AG10803 (cell line): ENCODE measurements at regions not wholly inside any gene's neighbourhood (a gene's known extent, or its start where the extent isn't known, plus 50 kb on each side); places are given as distances from the start of the nearest gene placed in this dataset.
"Not testable (repeated sequence)": the region's sequence is repeated elsewhere in the genome, so short reads cannot be mapped to it uniquely, and the experiment has no call there.

Experiments used
- DNase-seq: peaks from one replicate; pipeline ENCODE4 v3.0.0; 2010; ENCODE audit warnings: low read depth
- H3K4me3 ChIP-seq: 2 replicates; pipeline ENCODE4 v1.5.1; 2011; ENCODE audit warnings: mild to moderate bottlenecking, low read length, control low read depth
- TF ChIP-seq, protein P1 (sequence below): conservative IDR thresholded peaks from 2 replicates; pipeline ENCODE4 v1.5.1; 2011; ENCODE audit warnings: mild to moderate bottlenecking, low read length, control low read depth, inconsistent platforms

GRCh38 chr1:24268555-24268954 lies 50.6 kb upstream of the GRHL3 start:
- not testable (repeated sequence) for DNase-seq, H3K4me3 ChIP-seq

GRCh38 chr1:24266998-24267397 lies 52.2 kb upstream of the GRHL3 start:
- no peak for DNase-seq
- no peak overlapping the region for H3K4me3 ChIP-seq
- TF ChIP-seq, protein P1, sequence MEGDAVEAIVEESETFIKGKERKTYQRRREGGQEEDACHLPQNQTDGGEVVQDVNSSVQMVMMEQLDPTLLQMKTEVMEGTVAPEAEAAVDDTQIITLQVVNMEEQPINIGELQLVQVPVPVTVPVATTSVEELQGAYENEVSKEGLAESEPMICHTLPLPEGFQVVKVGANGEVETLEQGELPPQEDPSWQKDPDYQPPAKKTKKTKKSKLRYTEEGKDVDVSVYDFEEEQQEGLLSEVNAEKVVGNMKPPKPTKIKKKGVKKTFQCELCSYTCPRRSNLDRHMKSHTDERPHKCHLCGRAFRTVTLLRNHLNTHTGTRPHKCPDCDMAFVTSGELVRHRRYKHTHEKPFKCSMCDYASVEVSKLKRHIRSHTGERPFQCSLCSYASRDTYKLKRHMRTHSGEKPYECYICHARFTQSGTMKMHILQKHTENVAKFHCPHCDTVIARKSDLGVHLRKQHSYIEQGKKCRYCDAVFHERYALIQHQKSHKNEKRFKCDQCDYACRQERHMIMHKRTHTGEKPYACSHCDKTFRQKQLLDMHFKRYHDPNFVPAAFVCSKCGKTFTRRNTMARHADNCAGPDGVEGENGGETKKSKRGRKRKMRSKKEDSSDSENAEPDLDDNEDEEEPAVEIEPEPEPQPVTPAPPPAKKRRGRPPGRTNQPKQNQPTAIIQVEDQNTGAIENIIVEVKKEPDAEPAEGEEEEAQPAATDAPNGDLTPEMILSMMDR, result no peak

- DNase-seq, result peak; percentile 95
- no peak overlapping the region for H3K4me3 ChIP-seq
- TF ChIP-seq, protein P1, result peak; percentile 26; the same call in 1 of the 2 replicates
These were observed 52.7 kb upstream of the GRHL3 start for GRCh38 chr1:24266398-24266941.

- DNase-seq, result no peak
- H3K4me3 ChIP-seq, result no peak overlapping the region
- TF ChIP-seq, protein P1, result no peak
These were observed 55.4 kb upstream of the GRHL3 start for GRCh38 chr1:24263746-24264145.

DNA sequence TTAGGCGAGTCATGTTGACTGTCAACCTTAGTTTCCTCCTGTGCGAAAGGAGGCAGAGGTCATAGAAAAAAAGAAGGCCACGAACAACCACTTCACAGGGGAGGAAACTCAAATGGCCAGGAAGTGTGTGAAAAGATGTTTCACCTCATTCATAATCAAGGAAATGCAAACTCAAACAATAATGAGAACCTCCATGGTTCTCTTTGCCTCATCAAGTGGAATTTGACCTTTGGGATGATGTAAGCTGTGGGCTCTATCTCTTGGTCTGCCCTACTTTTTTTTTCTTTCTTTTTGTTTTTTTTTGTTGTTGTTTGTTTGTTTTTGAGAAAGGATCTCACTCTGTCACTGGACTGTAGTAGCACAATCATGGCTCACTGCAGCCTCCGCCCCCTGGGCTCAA lies 55.9 kb upstream of the GRHL3 start:
- no peak overlapping the region for H3K4me3 ChIP-seq
- DNase-seq, result no peak
- TF ChIP-seq, protein P1, result no peak

GRCh38 chr1:24261977-24262376 lies 57.2 kb upstream of the GRHL3 start:
- DNase-seq, result no peak
- no peak overlapping the region for H3K4me3 ChIP-seq
- TF ChIP-seq, protein P1, result no peak

DNA sequence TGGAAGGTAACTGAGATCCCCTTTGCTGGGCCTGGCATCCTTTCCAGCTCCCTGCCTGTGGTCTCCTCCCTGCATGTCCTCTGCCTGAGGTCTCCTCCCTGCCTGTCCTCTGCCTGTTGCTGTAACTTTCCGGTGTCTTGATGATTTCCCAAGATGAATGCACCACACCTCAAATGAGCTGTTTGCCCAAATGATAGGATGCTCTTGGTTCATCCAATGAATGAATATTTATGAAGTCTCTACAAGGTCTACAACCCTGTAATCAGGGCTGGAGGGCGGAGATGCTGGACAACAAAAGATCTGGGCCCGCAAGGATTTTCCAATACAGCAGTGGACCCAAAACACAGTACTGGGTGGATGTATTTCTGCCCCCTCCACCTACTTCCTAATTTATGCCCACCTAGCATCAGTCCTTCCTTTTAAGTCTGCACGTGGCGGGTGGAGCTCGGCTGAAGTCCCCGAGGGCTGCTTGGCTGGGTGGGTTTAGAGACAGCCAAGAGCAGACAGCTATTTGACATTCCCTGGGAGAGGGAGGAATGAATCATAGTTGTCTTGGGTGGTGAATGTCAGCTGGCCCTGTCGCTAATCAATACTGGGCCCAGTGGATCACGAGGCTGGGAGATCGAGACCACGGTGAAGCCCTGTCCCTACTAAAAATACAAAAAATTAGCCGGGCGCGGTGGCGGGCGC lies 60.3 kb upstream of the GRHL3 start:
- no peak overlapping the region for H3K4me3 ChIP-seq
- DNase-seq, result no peak
- TF ChIP-seq, protein P1, result no peak
